Ishikawa (cell line): ENCODE measurements at regions not wholly inside any gene's neighbourhood (a gene's known extent, or its start where the extent isn't known, plus 50 kb on each side); places are given as distances from the start of the nearest gene placed in this dataset.

Experiments
- CEBPB ChIP-seq: IDR thresholded peaks from 2 replicates; pipeline ENCODE4 v1.6.1; 2012
- CREB1 ChIP-seq: IDR thresholded peaks from 2 replicates; pipeline ENCODE4 v1.6.1; 2012; ENCODE audit warnings: low read depth
- EGR1 ChIP-seq: IDR thresholded peaks from 2 replicates; pipeline ENCODE4 v1.6.1; 2012
- EP300 ChIP-seq: IDR thresholded peaks from 2 replicates; pipeline ENCODE4 v1.6.1; 2012; ENCODE audit warnings: borderline replicate concordance
- FOXM1 ChIP-seq: IDR thresholded peaks from 2 replicates; pipeline ENCODE4 v1.6.1; 2012; ENCODE audit warnings: low read depth, borderline replicate concordance
- MAX ChIP-seq: IDR thresholded peaks from 2 replicates; pipeline ENCODE4 v1.6.1; 2012
- NFIC ChIP-seq: IDR thresholded peaks from 2 replicates; pipeline ENCODE4 v1.6.1; 2012
- RAD21 ChIP-seq: IDR thresholded peaks from 2 replicates; pipeline ENCODE4 v1.6.1; 2012; ENCODE audit warnings: low read depth
- REST ChIP-seq: IDR thresholded peaks from 2 replicates; pipeline ENCODE4 v1.6.1; 2012; ENCODE audit warnings: low read depth, mild to moderate bottlenecking
- TAF1 ChIP-seq: IDR thresholded peaks from 2 replicates; pipeline ENCODE4 v1.6.1; 2012; ENCODE audit warnings: low read depth, mild to moderate bottlenecking
- TCF12 ChIP-seq: IDR thresholded peaks from 2 replicates; pipeline ENCODE4 v1.6.1; 2012; ENCODE audit warnings: low read depth
- TEAD4 ChIP-seq: IDR thresholded peaks from 2 replicates; pipeline ENCODE4 v1.6.1; 2012
- USF1 ChIP-seq: IDR thresholded peaks from 2 replicates; pipeline ENCODE4 v1.6.1; 2012
- YY1 ChIP-seq: IDR thresholded peaks from 2 replicates; pipeline ENCODE4 v1.6.1; 2012; ENCODE audit warnings: low read depth
- ZBTB7A ChIP-seq: IDR thresholded peaks from 2 replicates; pipeline ENCODE4 v1.6.1; 2012; ENCODE audit warnings: low read depth

GRCh38 chrX:116756958-116757357, 294.2 kb upstream of the CT83 start:
- no peak for TF ChIP-seq REST
- no peak for TF ChIP-seq TAF1
- TF ChIP-seq TEAD4, result no peak
- TF ChIP-seq MAX, result no peak
- TF ChIP-seq YY1, result no peak
- no peak for TF ChIP-seq FOXM1
- TF ChIP-seq CREB1, result no peak
- no peak for TF ChIP-seq NFIC
- no peak for TF ChIP-seq CEBPB

- TF ChIP-seq MAX (no peak), FOXM1 (no peak), YY1 (no peak), ZBTB7A (no peak), RAD21 (no peak), NFIC (no peak), TAF1 (no peak), USF1 (no peak), CEBPB (no peak), TEAD4 (no peak), CREB1 (no peak), EGR1 (no peak), EP300 (no peak), REST (no peak)
Measured at GRCh38 chrX:116749943-116750342, 287.2 kb upstream of the CT83 start.

- TF ChIP-seq YY1 (no peak), EGR1 (no peak), TAF1 (no peak), ZBTB7A (no peak), FOXM1 (no peak), NFIC (no peak), USF1 (no peak), TEAD4 (no peak), CEBPB (no peak), RAD21 (no peak), CREB1 (no peak), REST (no peak), MAX (no peak), EP300 (no peak), TCF12 (no peak)
Measured at GRCh38 chrX:116732214-116732613, 269.4 kb upstream of the CT83 start.

- no peak for TF ChIP-seq YY1
- TF ChIP-seq TEAD4, result no peak
- TF ChIP-seq MAX, result no peak
- TF ChIP-seq CEBPB, result no peak
- no peak for TF ChIP-seq ZBTB7A
- no peak for TF ChIP-seq FOXM1
Measured at GRCh38 chrX:116726806-116727205, 264.0 kb upstream of the CT83 start.

GRCh38 chrX:116694046-116694445, 231.3 kb upstream of the CT83 start:
- TF ChIP-seq EGR1 (no peak), TEAD4 (no peak), USF1 (no peak), REST (no peak), RAD21 (no peak), NFIC (no peak), YY1 (no peak), ZBTB7A (no peak), CREB1 (no peak), MAX (no peak), TCF12 (no peak)
